Type B pancreatic cell (in vitro differentiated cells): ENCODE measurements at regions not wholly inside any gene's neighbourhood (a gene's known extent, or its start where the extent isn't known, plus 50 kb on each side); places are given as distances from the start of the nearest gene placed in this dataset.
"Not testable (repeated sequence)": the region's sequence is repeated elsewhere in the genome, so short reads cannot be mapped to it uniquely, and the experiment has no call there.

Experiments used
- DNase-seq: peaks from one replicate; pipeline ENCODE4 v3.0.0; 2021; ENCODE audit warnings: mixed read lengths; ENCODE audit not compliant: unreplicated experiment; ENCODE audit errors: extremely low spot score
- H3K27ac Mint-ChIP-seq: 2 replicates; pipeline ENCODE4 v1.8.0; 2021; ENCODE audit warnings: mild to moderate bottlenecking, mixed read lengths
- H3K27me3 Mint-ChIP-seq: 2 replicates; pipeline ENCODE4 v1.8.0; 2021; ENCODE audit warnings: mixed read lengths
- H3K36me3 Mint-ChIP-seq: 2 replicates; pipeline ENCODE4 v1.8.0; 2021; ENCODE audit warnings: mixed read lengths
- H3K4me1 Mint-ChIP-seq: one replicate; pipeline ENCODE4 v1.8.0; 2021; ENCODE audit warnings: mixed read lengths; ENCODE audit not compliant: unreplicated experiment
- H3K4me3 Mint-ChIP-seq: 2 replicates; pipeline ENCODE4 v1.8.0; 2021; ENCODE audit warnings: mild to moderate bottlenecking, mixed read lengths
- H3K9me3 Mint-ChIP-seq: 2 replicates; pipeline ENCODE4 v1.8.0; 2021; ENCODE audit warnings: mixed read lengths
- TF ChIP-seq, protein P1 (sequence below): fragments of 200-600 bp; sonication (generic); conservative IDR thresholded peaks from 2 replicates; pipeline ENCODE4 v1.5.0; 2021; ENCODE audit warnings: antibody characterized with exemption, mild to moderate bottlenecking

DNA sequence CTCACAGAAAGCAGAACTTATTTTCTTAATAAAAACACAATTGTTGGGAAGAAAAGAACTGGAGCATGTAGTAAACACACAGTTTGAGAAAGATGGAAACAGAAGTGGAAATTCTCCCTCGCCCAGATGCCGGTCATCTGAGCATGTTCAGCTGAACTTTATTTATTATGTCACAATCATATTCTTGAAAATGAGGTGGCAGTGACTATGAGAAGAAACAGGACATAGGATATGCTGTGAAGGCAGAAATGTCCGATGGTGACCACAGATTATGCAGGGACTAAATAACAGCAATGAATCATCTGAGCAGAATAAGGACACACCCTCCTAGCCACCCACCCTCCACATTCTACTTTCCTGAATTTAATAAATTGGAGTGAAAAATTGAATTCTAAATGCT, 425.3 kb upstream of the NOX3 start:
- DNase-seq, result no peak
- Mint-ChIP-seq H3K4me1 (peaks cover 11% of the 10 kb centered on the region), H3K27me3 (no peaks in the 10 kb centered on the region)

DNA sequence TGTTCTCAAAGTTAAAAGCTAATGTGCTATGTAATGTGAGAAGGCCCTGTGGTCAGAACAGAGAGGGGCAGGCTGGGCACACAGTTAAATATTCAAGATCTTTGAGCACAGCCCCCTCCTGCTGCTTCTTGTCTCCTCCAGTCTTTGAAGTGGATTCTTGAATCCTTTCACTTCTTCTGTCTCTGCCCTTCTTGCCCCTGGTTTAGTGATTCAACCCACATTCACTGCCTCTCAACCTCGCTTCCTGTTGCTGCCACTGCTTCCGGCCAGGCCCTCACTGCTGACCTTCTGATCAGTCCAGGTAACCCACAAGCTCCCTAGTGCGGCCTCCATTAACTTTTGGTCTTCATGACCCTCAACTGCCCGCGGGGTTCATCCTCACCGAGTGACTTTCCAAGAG, 417.3 kb upstream of the NOX3 start:
- Mint-ChIP-seq H3K4me1 (no peaks in the 10 kb centered on the region), H3K4me3 (no peak overlapping the region)
- TF ChIP-seq, protein P1, sequence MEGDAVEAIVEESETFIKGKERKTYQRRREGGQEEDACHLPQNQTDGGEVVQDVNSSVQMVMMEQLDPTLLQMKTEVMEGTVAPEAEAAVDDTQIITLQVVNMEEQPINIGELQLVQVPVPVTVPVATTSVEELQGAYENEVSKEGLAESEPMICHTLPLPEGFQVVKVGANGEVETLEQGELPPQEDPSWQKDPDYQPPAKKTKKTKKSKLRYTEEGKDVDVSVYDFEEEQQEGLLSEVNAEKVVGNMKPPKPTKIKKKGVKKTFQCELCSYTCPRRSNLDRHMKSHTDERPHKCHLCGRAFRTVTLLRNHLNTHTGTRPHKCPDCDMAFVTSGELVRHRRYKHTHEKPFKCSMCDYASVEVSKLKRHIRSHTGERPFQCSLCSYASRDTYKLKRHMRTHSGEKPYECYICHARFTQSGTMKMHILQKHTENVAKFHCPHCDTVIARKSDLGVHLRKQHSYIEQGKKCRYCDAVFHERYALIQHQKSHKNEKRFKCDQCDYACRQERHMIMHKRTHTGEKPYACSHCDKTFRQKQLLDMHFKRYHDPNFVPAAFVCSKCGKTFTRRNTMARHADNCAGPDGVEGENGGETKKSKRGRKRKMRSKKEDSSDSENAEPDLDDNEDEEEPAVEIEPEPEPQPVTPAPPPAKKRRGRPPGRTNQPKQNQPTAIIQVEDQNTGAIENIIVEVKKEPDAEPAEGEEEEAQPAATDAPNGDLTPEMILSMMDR, result no peak

More for the DNA sequence above, 425.3 kb upstream of the NOX3 start:
- Mint-ChIP-seq H3K27ac (no peak overlapping the region), H3K36me3 (no peaks in the 10 kb centered on the region), H3K9me3 (no peaks in the 10 kb centered on the region), H3K4me3 (no peak overlapping the region)
- TF ChIP-seq, protein P1, result no peak

DNA sequence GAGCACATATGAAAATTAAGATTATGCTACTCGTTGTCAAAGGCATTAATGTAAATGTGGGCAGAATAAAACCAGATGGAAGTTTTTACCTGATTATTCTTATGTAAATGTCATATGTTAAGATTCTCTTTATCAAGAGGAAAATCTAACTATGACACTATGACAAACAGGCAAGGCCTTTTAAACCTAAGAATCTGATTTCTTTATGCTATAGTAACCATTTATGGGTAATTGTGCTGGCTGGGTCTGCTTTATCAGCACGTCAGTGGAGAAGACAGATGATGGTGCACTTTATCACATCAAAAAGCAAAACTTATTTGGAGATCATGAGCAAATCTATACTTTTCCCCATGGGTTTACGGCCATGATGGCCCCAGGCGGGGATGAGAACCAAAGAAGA, 412.0 kb upstream of the NOX3 start:
- Mint-ChIP-seq H3K4me3 (no peak overlapping the region), H3K27me3 (no peaks in the 10 kb centered on the region), H3K27ac (no peak overlapping the region), H3K4me1 (no peaks in the 10 kb centered on the region), H3K36me3 (no peaks in the 10 kb centered on the region), H3K9me3 (no peaks in the 10 kb centered on the region)
- DNase-seq, result no peak
- TF ChIP-seq, protein P1, result no peak

More for the DNA sequence above, 417.3 kb upstream of the NOX3 start:
- Mint-ChIP-seq H3K9me3 (no peaks in the 10 kb centered on the region), H3K27ac (no peak overlapping the region), H3K36me3 (no peaks in the 10 kb centered on the region), H3K27me3 (no peaks in the 10 kb centered on the region)
- no peak for DNase-seq

DNA sequence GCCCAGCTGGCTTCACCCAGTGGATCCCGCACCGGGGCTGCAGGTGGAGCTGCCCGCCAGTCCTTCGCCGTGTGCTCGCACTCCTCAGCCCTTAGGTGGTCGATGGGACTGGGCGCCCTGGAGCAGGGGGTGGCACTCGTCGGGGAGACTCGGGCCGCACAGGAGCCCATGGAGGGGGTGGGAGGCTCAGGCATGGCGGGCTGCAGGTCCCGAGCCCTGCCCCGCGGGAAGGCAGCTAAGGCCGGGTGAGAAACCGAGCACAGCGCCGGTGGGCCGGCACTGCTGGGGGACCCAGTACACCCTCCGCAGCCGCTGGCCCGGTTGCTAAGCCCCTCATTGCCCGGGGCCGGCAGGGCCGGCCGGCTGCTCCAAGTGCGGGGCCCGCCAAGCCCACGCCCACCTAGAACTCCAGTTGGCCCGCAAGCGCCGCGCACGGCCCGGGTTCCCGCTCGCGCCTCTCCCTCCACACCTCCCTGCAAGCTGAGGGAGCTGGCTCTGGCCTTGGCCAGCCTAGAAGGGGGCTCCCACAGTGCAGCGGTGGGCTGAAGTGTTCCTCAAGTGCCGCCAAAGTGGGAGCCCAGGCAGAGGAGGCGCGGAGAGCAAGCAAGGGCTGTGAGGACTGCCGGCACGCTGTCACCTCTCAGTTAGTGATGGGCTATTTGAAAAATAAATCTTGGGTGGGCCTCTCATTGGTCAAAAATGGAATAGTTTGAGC, 411.2 kb upstream of the NOX3 start:
- not testable (repeated sequence) for H3K4me1 Mint-ChIP-seq, H3K4me3 Mint-ChIP-seq, H3K36me3 Mint-ChIP-seq, H3K27ac Mint-ChIP-seq, DNase-seq, H3K9me3 Mint-ChIP-seq, H3K27me3 Mint-ChIP-seq

DNA sequence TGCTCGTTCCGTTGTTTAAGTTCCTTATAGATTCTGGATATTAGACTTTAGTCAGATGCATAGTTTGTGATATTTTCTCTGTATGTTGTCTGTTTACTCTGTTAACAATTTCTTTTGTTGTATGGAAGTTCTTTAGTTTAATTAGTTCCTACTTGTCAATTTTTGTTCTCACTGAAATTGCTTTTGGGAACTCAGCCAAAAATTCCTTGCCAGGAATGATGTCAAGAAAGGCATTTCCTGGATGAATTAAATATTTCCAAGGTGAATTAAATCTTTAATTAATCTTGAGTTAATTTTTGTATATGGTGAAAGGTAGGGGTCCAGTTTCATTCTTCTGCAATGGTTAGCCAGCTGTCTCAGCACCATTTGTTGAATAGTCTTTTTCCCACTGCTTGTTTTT, 406.2 kb upstream of the NOX3 start:
- H3K27ac Mint-ChIP-seq, result no peak overlapping the region
- peaks cover 11% of the 10 kb centered on the region for H3K9me3 Mint-ChIP-seq
- peaks cover 4% of the 10 kb centered on the region for H3K36me3 Mint-ChIP-seq
- H3K27me3 Mint-ChIP-seq, result no peaks in the 10 kb centered on the region
- H3K4me3 Mint-ChIP-seq, result no peak overlapping the region
- no peaks in the 10 kb centered on the region for H3K4me1 Mint-ChIP-seq
- DNase-seq, result no peak
- TF ChIP-seq, protein P1, result no peak

DNA sequence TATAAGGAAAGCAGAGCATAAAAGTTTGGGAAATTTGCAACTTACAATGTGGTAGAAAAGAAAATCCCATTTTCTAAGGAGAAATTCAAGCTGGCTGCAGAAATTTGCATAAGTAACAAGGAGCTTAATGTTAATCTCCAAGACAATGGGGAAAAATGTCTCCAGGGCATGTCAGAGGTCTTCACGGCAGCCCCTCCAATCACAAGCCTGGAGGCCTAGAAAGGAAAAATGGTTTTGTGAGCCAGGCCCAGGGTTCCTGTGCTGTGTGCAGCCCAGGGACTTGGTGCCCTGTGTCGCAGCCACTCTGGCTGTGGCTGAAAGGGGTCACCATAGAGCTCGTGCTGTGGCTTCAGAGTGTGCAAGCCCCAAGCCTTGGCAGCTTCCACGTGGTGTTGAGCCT, 403.3 kb upstream of the NOX3 start:
- H3K36me3 Mint-ChIP-seq, H3K27me3 Mint-ChIP-seq, H3K27ac Mint-ChIP-seq, DNase-seq, H3K4me3 Mint-ChIP-seq, H3K4me1 Mint-ChIP-seq: not testable (repeated sequence)
- peaks cover 11% of the 10 kb centered on the region for H3K9me3 Mint-ChIP-seq

DNA sequence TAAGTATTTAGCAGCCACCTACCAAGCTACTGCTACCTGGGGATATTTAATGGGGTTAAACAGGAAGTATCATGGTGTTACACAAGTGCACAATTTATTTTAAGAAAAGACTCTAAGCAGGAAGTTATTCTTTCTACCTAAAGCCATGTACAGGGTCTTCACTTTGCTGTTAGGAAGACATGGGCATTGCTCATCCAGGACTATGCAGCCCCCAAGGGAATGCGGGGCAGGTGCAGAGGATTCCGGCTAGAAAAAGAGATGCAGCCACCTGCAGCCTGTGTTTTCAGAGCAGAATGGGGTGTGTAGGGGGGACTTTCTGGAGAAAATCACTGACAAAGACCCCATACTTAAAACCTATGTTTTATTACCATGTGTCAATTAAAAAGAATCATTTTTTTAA, 399.1 kb upstream of the NOX3 start:
- Mint-ChIP-seq H3K4me1 (no peaks in the 10 kb centered on the region), H3K27ac (no peak overlapping the region), H3K4me3 (no peak overlapping the region), H3K9me3 (peaks cover 7% of the 10 kb centered on the region), H3K27me3 (no peaks in the 10 kb centered on the region), H3K36me3 (peaks cover 4% of the 10 kb centered on the region)
- no peak for DNase-seq
- TF ChIP-seq, protein P1, result no peak
